Ishikawa (cell line): ENCODE measurements at regions not wholly inside any gene's neighbourhood (a gene's known extent, or its start where the extent isn't known, plus 50 kb on each side); places are given as distances from the start of the nearest gene placed in this dataset.

ENCODE experiments used
- CEBPB ChIP-seq: IDR thresholded peaks from 2 replicates; pipeline ENCODE4 v1.6.1; 2012
- EP300 ChIP-seq: IDR thresholded peaks from 2 replicates; pipeline ENCODE4 v1.6.1; 2012; ENCODE audit warnings: borderline replicate concordance
- RAD21 ChIP-seq: IDR thresholded peaks from 2 replicates; pipeline ENCODE4 v1.6.1; 2012; ENCODE audit warnings: low read depth
- TAF1 ChIP-seq: IDR thresholded peaks from 2 replicates; pipeline ENCODE4 v1.6.1; 2012; ENCODE audit warnings: low read depth, mild to moderate bottlenecking
- YY1 ChIP-seq: IDR thresholded peaks from 2 replicates; pipeline ENCODE4 v1.6.1; 2012; ENCODE audit warnings: low read depth
- TF ChIP-seq, protein P1 (sequence below): IDR thresholded peaks from 2 replicates; pipeline ENCODE4 v1.6.1; 2012

DNA sequence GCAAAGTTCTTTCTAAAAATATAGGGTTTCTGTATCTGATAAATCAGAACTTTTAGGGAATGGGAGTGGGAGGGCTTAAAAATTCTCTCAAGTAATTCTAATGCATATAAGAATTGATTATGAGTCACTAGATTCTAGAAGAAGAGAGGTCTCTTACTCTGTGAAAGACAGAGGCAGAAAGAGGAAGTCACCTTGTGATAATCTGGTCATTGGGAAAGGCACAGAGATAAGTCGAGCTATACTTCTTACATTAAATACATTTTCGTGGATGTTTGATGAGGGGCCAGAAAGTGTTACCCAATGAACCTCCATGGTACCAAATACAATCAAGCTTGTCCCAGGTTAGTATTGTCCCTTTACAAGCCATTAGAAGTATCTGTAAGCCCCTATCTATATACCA, 134.4 kb downstream of the MAD2L1 start:
- TF ChIP-seq EP300 (no peak), YY1 (no peak), RAD21 (no peak), CEBPB (no peak), TAF1 (no peak)
- TF ChIP-seq, protein P1, sequence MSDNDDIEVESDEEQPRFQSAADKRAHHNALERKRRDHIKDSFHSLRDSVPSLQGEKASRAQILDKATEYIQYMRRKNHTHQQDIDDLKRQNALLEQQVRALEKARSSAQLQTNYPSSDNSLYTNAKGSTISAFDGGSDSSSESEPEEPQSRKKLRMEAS = no peak
